Karpas-422 (cell line): ENCODE measurements at regions not wholly inside any gene's neighbourhood (a gene's known extent, or its start where the extent isn't known, plus 50 kb on each side); places are given as distances from the start of the nearest gene placed in this dataset. TPM values are rescaled to one million over a fixed set of nuclear protein-coding genes. Genes with fewer than 3 reads are reported as not detected.

Experiments
- DNase-seq: peaks from one replicate; pipeline ENCODE4 v3.0.0-alpha.2; 2015
- H2AFZ ChIP-seq: fragments of 200-600 bp; sonication (generic); 2 replicates; pipeline ENCODE4 v1.6.1; 2014; ENCODE audit warnings: antibody characterized with exemption, low read length, mixed read lengths
- H3K27ac ChIP-seq: fragments of 200-600 bp; sonication (generic); 2 replicates; pipeline ENCODE4 v1.5.1; 2014; ENCODE audit warnings: mild to moderate bottlenecking, low read length, moderate library complexity
- H3K27me3 ChIP-seq: fragments of 200-600 bp; sonication (generic); 2 replicates; pipeline ENCODE4 v1.6.1; 2014; ENCODE audit warnings: low read length, mixed read lengths
- H3K36me3 ChIP-seq: fragments of 200-600 bp; sonication (generic); 2 replicates; pipeline ENCODE4 v1.6.1; 2014; ENCODE audit warnings: low read length, mixed read lengths; ENCODE audit not compliant: insufficient read depth
- H3K4me1 ChIP-seq: fragments of 200-600 bp; sonication (generic); 2 replicates; pipeline ENCODE4 v1.6.1; 2014; ENCODE audit warnings: mild to moderate bottlenecking, low read length, mixed read lengths
- H3K4me2 ChIP-seq: fragments of 200-600 bp; sonication (generic); 2 replicates; pipeline ENCODE4 v1.6.1; 2014; ENCODE audit warnings: low read length, low read depth, mild to moderate bottlenecking; ENCODE audit not compliant: poor library complexity, severe bottlenecking
- H3K4me3 ChIP-seq: fragments of 200-600 bp; sonication (generic); 2 replicates; pipeline ENCODE4 v1.5.1; 2014; ENCODE audit warnings: mild to moderate bottlenecking, antibody characterized with exemption, low read length, mixed read lengths
- H3K79me2 ChIP-seq: fragments of 200-600 bp; sonication (generic); 2 replicates; pipeline ENCODE4 v1.6.1; 2014; ENCODE audit warnings: mild to moderate bottlenecking, low read length, mixed read lengths
- H3K9ac ChIP-seq: fragments of 200-600 bp; sonication (generic); 2 replicates; pipeline ENCODE4 v1.6.0; 2014; ENCODE audit warnings: low read length
- H3K9me2 ChIP-seq: fragments of 200-600 bp; sonication (generic), shearing (Covaris generic); replicated peaks from 2 replicates; pipeline ENCODE4 v1.6.0; 2014; ENCODE audit warnings: mild to moderate bottlenecking, low read length, moderate library complexity; ENCODE audit not compliant: insufficient read depth
- H3K9me3 ChIP-seq: fragments of 300-700, 200-600 bp; sonication (generic); 2 replicates; pipeline ENCODE4 v1.6.1; 2014; ENCODE audit warnings: low read length, mixed read lengths
- H4K20me1 ChIP-seq: fragments of 200-600 bp; sonication (generic); 2 replicates; pipeline ENCODE4 v1.6.1; 2014; ENCODE audit warnings: mild to moderate bottlenecking, antibody characterized with exemption, low read length, low read depth; ENCODE audit not compliant: insufficient read depth
- small RNA-seq: library from RNA; depleted of rRNA; stranded (forward); fragments of <200 nt; gene quantifications from one replicate; pipeline ENCODE3, GENCODE V24; 2014

GRCh38 chr9:74443036-74443750 lies 53.9 kb upstream of the RORB start:
- Histone ChIP-seq H2AFZ (no peak overlapping the region), H3K27me3 (no peaks in the 10 kb centered on the region), H3K9me3 (no peaks in the 10 kb centered on the region), H3K9me2 (no peaks in the 10 kb centered on the region), H3K4me3 (no peak overlapping the region), H3K4me2 (no peak overlapping the region), H3K36me3 (no peaks in the 10 kb centered on the region), H3K79me2 (no peaks in the 10 kb centered on the region), H4K20me1 (no peaks in the 10 kb centered on the region), H3K4me1 (no peaks in the 10 kb centered on the region), H3K9ac (no peak overlapping the region), H3K27ac (no peak overlapping the region)
- DNase-seq: no peak

GRCh38 chr9:74444369-74444768 lies 52.8 kb upstream of the RORB start:
- no peak for DNase-seq
- Histone ChIP-seq H3K36me3 (no peaks in the 10 kb centered on the region), H2AFZ (no peak overlapping the region), H3K79me2 (no peaks in the 10 kb centered on the region), H3K27ac (no peak overlapping the region), H3K27me3 (no peaks in the 10 kb centered on the region), H3K4me1 (no peaks in the 10 kb centered on the region), H3K9me2 (no peaks in the 10 kb centered on the region), H3K4me3 (no peak overlapping the region), H3K9ac (no peak overlapping the region), H3K4me2 (no peak overlapping the region), H4K20me1 (no peaks in the 10 kb centered on the region), H3K9me3 (no peaks in the 10 kb centered on the region)

Small RNA genes in the stretch of these regions (small RNA-seq; reads per million reads assigned to genes)
- not detected for gene RNA5SP286
